BJ (cell line): ENCODE measurements at regions not wholly inside any gene's neighbourhood (a gene's known extent, or its start where the extent isn't known, plus 50 kb on each side); places are given as distances from the start of the nearest gene placed in this dataset.

Experiments used
- CTCF ChIA-PET: fragments of 350-600 bp; formaldehyde crosslinking; extraction: SDS; loops from one replicate; lab custom pipeline; 2021; ENCODE audit warnings: antibody characterized with exemption, inconsistent platforms; lab: Yijun Ruan, JAX
- POLR2A ChIA-PET: fragments of 300-600 bp; sonication (Branson Sonifier 250); formaldehyde crosslinking; extraction: SDS; loops from one replicate; lab custom pipeline; 2021; ENCODE audit warnings: antibody characterized with exemption; lab: Charles Lee
- DNase-seq: peaks from one replicate; pipeline ENCODE4 v3.0.0-alpha.2; 2011; ENCODE audit warnings: low read depth
- H3K27me3 ChIP-seq: 2 replicates; pipeline ENCODE4 v1.6.0; 2011; ENCODE audit warnings: low read length; ENCODE audit not compliant: control insufficient read depth, insufficient read depth
- H3K36me3 ChIP-seq: 2 replicates; pipeline ENCODE4 v1.5.1; 2011; ENCODE audit warnings: low read length; ENCODE audit not compliant: control insufficient read depth, insufficient read depth
- H3K4me3 ChIP-seq: 2 replicates; pipeline ENCODE4 v1.5.1; 2011; ENCODE audit warnings: low read depth, mild to moderate bottlenecking, control low read depth, low read length
- TF ChIP-seq, protein P1 (sequence below): IDR thresholded peaks from 2 replicates; pipeline ENCODE4 v1.5.1; 2011; ENCODE audit warnings: low read depth, mild to moderate bottlenecking, control low read depth, inconsistent platforms, low read length, moderate library complexity; ENCODE audit not compliant: insufficient read depth

DNA sequence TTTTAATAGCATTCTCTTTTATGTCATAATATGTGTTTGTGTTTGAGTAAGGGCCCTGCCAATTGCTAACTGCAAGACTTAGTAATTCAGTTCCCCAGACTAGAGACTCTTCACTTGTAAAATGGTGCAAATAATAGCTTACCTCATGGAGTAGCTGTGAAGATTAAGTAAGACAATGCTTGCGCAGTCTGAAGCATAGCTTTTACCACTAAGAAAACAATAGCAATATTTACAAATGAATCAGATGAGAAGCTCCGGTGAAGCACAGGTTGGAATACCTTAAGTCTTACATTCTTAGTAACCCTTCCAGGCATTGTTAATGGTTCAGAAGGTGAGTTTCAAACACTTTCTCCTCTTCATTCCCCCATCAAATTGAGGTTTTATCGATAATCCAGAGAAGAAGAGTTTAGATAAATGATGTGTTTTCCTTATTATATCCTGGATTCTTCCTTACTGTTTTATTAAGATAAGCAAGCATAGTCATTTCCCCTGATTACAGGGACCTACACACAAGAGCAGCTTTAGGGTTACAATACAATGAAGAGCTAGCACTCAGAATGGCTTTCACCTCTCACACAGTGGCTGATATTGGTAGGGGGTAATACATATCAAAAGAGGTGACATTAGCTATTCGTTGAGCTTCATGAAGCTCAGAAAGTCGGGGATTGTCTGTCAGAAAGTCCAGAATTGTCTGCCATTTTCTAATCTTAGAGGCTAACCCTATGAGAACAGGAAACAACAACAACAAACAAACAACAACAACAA lies 96.4 kb upstream of the EDIL3 start:
- CTCF ChIA-PET = no interaction called here

DNA sequence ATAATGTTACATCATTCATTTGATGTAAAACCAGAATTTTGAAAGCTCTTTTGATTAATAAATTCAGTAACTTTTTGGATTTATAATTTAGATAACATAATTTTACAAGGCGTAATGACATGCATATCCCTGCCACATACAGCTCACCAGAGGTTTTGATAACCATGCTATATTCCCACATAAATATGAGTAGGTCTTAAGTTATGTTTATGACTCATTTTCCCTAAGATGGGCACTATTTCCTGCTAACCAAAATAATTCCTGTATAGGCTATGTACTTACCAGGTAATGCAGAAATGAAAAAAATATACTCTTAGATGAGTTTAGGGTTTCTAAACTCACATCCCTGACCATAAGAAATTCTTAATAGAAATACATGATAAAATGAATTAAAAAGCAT lies 93.9 kb upstream of the EDIL3 start:
- CTCF ChIA-PET = interaction anchor here (0.9 kb wide), 1 partner anchor 95 kb away, joined by 3 read pairs; no protein-coding TSS in a partner anchor
- Histone ChIP-seq H3K36me3 (no peaks in the 10 kb centered on the region), H3K27me3 (no peaks in the 10 kb centered on the region), H3K4me3 (no peak overlapping the region)
- TF ChIP-seq, protein P1, sequence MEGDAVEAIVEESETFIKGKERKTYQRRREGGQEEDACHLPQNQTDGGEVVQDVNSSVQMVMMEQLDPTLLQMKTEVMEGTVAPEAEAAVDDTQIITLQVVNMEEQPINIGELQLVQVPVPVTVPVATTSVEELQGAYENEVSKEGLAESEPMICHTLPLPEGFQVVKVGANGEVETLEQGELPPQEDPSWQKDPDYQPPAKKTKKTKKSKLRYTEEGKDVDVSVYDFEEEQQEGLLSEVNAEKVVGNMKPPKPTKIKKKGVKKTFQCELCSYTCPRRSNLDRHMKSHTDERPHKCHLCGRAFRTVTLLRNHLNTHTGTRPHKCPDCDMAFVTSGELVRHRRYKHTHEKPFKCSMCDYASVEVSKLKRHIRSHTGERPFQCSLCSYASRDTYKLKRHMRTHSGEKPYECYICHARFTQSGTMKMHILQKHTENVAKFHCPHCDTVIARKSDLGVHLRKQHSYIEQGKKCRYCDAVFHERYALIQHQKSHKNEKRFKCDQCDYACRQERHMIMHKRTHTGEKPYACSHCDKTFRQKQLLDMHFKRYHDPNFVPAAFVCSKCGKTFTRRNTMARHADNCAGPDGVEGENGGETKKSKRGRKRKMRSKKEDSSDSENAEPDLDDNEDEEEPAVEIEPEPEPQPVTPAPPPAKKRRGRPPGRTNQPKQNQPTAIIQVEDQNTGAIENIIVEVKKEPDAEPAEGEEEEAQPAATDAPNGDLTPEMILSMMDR = no peak
- no peak for DNase-seq
- POLR2A ChIA-PET = no interaction called here

More for the DNA sequence above, 96.4 kb upstream of the EDIL3 start:
- Histone ChIP-seq H3K4me3 (no peak overlapping the region), H3K36me3 (no peaks in the 10 kb centered on the region), H3K27me3 (no peaks in the 10 kb centered on the region)
- POLR2A ChIA-PET = no interaction called here
- TF ChIP-seq, protein P1 = no peak
- no peak for DNase-seq

DNA sequence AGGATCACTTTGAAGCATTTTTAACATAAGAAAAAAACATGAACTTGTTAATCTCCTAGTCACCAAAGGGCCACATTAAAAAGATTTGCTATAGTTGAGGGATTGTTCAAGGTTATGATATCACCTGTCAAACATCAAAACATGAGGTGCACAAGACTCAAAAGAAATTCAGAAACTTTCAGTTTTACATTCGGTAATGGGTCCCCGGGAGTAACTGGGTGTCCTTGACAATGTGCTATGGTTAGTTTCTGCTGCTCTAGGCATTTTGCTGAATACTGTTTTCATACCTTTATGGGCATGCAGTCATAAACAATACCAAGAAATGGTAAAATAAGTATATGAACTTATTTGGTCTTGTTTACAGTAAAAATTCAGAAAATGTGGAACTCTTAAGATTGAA lies 92.8 kb upstream of the EDIL3 start:
- CTCF ChIA-PET = no interaction called here
- Histone ChIP-seq H3K36me3 (no peaks in the 10 kb centered on the region), H3K4me3 (no peak overlapping the region), H3K27me3 (no peaks in the 10 kb centered on the region)
- no peak for DNase-seq
- POLR2A ChIA-PET = no interaction called here
- TF ChIP-seq, protein P1 = no peak

DNA sequence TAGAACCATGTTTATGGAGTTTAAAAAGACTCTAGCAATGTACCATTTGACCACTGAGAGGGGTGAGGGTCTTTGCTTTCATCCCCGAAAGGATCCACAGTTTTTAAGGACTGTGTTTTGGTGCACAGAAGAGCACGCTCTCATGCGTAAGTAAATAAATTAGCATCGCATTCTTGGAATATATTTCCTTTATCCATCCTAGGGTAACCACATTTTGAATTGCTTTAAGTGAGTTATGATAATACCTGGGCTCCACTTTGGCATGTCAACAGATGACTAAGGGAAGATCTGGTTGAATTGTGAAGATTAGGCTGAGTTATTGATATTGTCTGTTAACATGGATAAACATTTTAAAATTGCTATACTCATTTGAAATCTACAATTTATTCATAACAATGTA lies 89.4 kb upstream of the EDIL3 start:
- ChIA-PET CTCF (no interaction called here), POLR2A (no interaction called here)
- Histone ChIP-seq H3K4me3 (no peak overlapping the region), H3K27me3 (no peaks in the 10 kb centered on the region), H3K36me3 (no peaks in the 10 kb centered on the region)
- no peak for DNase-seq
- TF ChIP-seq, protein P1 = no peak

DNA sequence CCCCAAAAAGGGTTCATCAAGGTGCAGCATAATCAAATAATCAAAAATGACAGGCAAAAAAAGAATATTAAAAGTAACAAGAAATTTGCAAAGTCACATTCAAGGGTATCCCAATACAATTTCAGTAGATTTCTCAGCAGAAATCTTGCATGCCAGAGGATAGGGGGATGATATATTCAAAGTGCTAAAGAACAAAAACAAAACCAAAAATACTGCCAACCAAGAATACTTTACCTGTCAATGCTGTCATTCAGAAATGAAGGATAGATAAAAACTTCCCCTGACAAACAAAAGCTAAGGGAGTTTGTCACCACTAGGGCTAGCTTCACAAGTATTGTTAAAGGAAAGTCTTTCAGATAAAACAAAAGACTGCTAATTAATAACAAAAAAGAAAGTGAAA lies 68.7 kb upstream of the EDIL3 start:
- TF ChIP-seq, protein P1 = no peak
- ChIA-PET CTCF (no interaction called here), POLR2A (no interaction called here)
- no peak for DNase-seq
- no peak overlapping the region for H3K4me3 ChIP-seq
- no peaks in the 10 kb centered on the region for H3K36me3 ChIP-seq
- H3K27me3 ChIP-seq = no peaks in the 10 kb centered on the region
